ENCODE measurements at regions not wholly inside any gene's neighbourhood (a gene's known extent, or its start where the extent isn't known, plus 50 kb on each side); places are given as distances from the start of the nearest gene placed in this dataset.

GRCh38 chr20:4454111-4454510, 205.0 kb upstream of the ADRA1D start:
- H3K9ac ChIP-seq (replicated peaks; ENCODE audit: extremely low read depth, insufficient read depth, low read length), result no peak overlapping the region
- TF ChIP-seq FOS (IDR thresholded peaks at IDR 0.05; ENCODE audit: borderline replicate concordance, insufficient read depth, low read length) (no peak), JUN (IDR thresholded peaks at IDR 0.05; ENCODE audit: borderline replicate concordance, insufficient read depth, insufficient read length, low read depth) (no peak), POLR2A (IDR thresholded peaks at IDR 0.05; ENCODE audit: low read depth, low read length) (no peak), EZH2 (IDR thresholded peaks at IDR 0.05; ENCODE audit: borderline replicate concordance, low read depth, low read length, severe bottlenecking) (no peak), MAX (IDR thresholded peaks at IDR 0.05; ENCODE audit: insufficient read depth, insufficient read length) (no peak), GATA2 (IDR thresholded peaks at IDR 0.05; ENCODE audit: insufficient read depth, insufficient read length, low read depth, low read length) (no peak), POLR2AphosphoS5 (IDR thresholded peaks at IDR 0.05; ENCODE audit: insufficient read depth, low read depth, low read length) (no peak), MYC (IDR thresholded peaks at IDR 0.05; ENCODE audit: low read depth, low read length) (no peak)
- TF ChIP-seq, protein P1, sequence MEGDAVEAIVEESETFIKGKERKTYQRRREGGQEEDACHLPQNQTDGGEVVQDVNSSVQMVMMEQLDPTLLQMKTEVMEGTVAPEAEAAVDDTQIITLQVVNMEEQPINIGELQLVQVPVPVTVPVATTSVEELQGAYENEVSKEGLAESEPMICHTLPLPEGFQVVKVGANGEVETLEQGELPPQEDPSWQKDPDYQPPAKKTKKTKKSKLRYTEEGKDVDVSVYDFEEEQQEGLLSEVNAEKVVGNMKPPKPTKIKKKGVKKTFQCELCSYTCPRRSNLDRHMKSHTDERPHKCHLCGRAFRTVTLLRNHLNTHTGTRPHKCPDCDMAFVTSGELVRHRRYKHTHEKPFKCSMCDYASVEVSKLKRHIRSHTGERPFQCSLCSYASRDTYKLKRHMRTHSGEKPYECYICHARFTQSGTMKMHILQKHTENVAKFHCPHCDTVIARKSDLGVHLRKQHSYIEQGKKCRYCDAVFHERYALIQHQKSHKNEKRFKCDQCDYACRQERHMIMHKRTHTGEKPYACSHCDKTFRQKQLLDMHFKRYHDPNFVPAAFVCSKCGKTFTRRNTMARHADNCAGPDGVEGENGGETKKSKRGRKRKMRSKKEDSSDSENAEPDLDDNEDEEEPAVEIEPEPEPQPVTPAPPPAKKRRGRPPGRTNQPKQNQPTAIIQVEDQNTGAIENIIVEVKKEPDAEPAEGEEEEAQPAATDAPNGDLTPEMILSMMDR (IDR thresholded peaks at IDR 0.05; ENCODE audit: extremely low read depth in 1 of 2, insufficient read depth in 1 of 2, low read depth in 1 of 2, low read length in 2 of 2), result no peak
- intact Hi-C loops (cut with micrococcal nuclease), result no loop called here
- CTCF ChIA-PET, result no interaction called here
- DNase-seq (ENCODE audit: low read depth, low spot score), result no peak
- no peak overlapping the region for H2AFZ ChIP-seq (ENCODE audit: low read depth, low read length)
- no peak overlapping the region for H3K4me2 ChIP-seq (ENCODE audit: insufficient read depth, low read length)
- FAIRE-seq, result no peak
- no peak overlapping the region for H3K4me3 ChIP-seq (replicated peaks in 1 of 3; ENCODE audit: insufficient read depth in 1 of 3, low read depth in 1 of 3, low read length in 3 of 3)
- no peaks in the 10 kb centered on the region for H3K79me2 ChIP-seq (ENCODE audit: control insufficient read depth, insufficient read depth, low read length)
- no peaks in the 10 kb centered on the region for H3K36me3 ChIP-seq (ENCODE audit: control insufficient read depth in 2 of 2, extremely low read depth in 1 of 2, insufficient read depth in 2 of 2, low read length in 2 of 2)
- no TSS peak for BruUV-seq (replicated peaks)
- H3K27me3 ChIP-seq (ENCODE audit: control insufficient read depth in 2 of 2, insufficient read depth in 2 of 2, low read length in 2 of 2), result no peaks in the 10 kb centered on the region
- POLR2A ChIA-PET, result no interaction called here
- dilution Hi-C loops (cut with MboI; ENCODE audit: extremely low pct_ligation_motif_present, low sequenced_read_pairs), result no loop called here
- H3K27ac ChIP-seq (ENCODE audit: insufficient read depth, low read depth, low read length), result no peak overlapping the region
- H3K9me1 ChIP-seq (replicated peaks; ENCODE audit: control insufficient read depth, extremely low read depth, insufficient read depth, low read length), result no peaks in the 10 kb centered on the region
- H3K9me3 ChIP-seq (replicated peaks; ENCODE audit: control insufficient read depth, insufficient read depth, low read length), result no peaks in the 10 kb centered on the region
- H4K20me1 ChIP-seq (replicated peaks; ENCODE audit: control insufficient read depth, extremely low read depth, insufficient read depth, low read length), result no peaks in the 10 kb centered on the region
- no peaks in the 10 kb centered on the region for H3K4me1 ChIP-seq (ENCODE audit: control insufficient read depth, extremely low read depth, insufficient read depth, low read length)
